ENCODE measurements at regions not wholly inside any gene's neighbourhood (a gene's known extent, or its start where the extent isn't known, plus 50 kb on each side); places are given as distances from the start of the nearest gene placed in this dataset.

GRCh38 chr5:127223256-127223974, 67.2 kb upstream of the MEGF10 start:
- TF ChIP-seq EP300 (IDR thresholded peaks at IDR 0.05) = no peak
- TF ChIP-seq, protein P1, sequence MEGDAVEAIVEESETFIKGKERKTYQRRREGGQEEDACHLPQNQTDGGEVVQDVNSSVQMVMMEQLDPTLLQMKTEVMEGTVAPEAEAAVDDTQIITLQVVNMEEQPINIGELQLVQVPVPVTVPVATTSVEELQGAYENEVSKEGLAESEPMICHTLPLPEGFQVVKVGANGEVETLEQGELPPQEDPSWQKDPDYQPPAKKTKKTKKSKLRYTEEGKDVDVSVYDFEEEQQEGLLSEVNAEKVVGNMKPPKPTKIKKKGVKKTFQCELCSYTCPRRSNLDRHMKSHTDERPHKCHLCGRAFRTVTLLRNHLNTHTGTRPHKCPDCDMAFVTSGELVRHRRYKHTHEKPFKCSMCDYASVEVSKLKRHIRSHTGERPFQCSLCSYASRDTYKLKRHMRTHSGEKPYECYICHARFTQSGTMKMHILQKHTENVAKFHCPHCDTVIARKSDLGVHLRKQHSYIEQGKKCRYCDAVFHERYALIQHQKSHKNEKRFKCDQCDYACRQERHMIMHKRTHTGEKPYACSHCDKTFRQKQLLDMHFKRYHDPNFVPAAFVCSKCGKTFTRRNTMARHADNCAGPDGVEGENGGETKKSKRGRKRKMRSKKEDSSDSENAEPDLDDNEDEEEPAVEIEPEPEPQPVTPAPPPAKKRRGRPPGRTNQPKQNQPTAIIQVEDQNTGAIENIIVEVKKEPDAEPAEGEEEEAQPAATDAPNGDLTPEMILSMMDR (IDR thresholded peaks at IDR 0.05) = no peak
- TF ChIP-seq POLR2A (IDR thresholded peaks at IDR 0.05) = no peak

All from stomach (tissue), 4 donors.